ENCODE measurements at regions not wholly inside any gene's neighbourhood (a gene's known extent, or its start where the extent isn't known, plus 50 kb on each side); places are given as distances from the start of the nearest gene placed in this dataset.
A peak's percentile ranks its signal among the peaks of the same experiment; 100 is the strongest.

DNA sequence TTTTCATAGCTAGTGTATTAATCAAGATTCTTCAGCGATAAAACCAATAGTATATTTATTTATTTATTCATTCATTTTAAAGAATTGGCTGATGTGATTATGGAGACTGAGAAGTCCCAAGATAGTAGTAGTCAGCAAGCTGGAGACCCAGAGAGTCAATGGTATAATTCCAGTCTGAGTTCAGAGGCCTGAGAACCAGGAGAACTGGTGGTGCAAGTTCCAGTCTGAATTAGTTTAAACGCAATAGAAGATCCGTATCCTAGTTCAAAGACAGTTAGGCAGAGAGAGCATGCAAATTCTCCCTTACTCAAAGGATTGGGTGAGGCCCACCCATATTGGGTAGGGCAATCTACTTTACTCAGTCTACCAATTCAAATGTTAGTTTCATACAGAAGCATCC lies 364.2 kb upstream of the RPS23 start:
- no peaks in the 10 kb centered on the region for H3K36me3 ChIP-seq (ENCODE audit: low read depth)

DNA sequence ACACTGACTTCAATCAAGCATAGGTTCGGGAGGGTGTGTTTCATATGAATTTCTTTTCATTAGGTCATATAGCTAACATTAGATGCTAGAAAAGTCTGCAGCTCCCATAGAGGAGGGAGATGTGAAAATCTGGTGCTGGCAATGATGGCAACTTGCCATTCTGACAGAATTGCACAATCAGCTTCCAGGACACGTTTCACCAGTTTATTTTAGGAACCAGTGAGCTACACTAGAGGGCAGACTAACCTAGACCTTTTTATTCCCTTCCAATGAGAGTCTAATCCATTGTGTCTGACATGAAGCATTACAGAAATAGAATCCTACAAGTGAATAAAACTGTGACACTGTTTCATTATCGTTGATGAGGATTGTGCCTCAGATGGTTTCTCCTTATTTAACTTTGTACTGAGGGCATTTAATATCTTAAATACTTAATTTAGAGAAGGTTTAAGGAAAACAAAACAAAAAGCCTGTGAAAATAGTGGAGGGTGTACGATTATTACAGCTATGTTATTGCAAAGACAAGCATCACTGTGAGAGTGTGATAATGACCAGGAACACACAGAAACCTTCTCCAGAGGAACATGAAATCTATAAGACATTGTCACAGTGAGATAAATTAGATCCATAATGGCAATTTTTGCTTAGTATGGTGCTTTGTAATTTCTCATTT lies 363.3 kb upstream of the RPS23 start:
- Histone ChIP-seq H3K27me3 (ENCODE audit: insufficient read depth, poor library complexity, severe bottlenecking) (no peaks in the 10 kb centered on the region), H3K36me3 (ENCODE audit: low read depth) (no peaks in the 10 kb centered on the region), H3K4me1 (ENCODE audit: insufficient read depth, poor library complexity, severe bottlenecking) (no peaks in the 10 kb centered on the region), H3K27ac (ENCODE audit: poor library complexity, severe bottlenecking) (no peak overlapping the region), H3K9me3 (ENCODE audit: severe bottlenecking) (no peaks in the 10 kb centered on the region), H3K4me3 (ENCODE audit: severe bottlenecking) (no peak overlapping the region)
- TF ChIP-seq, protein P1, sequence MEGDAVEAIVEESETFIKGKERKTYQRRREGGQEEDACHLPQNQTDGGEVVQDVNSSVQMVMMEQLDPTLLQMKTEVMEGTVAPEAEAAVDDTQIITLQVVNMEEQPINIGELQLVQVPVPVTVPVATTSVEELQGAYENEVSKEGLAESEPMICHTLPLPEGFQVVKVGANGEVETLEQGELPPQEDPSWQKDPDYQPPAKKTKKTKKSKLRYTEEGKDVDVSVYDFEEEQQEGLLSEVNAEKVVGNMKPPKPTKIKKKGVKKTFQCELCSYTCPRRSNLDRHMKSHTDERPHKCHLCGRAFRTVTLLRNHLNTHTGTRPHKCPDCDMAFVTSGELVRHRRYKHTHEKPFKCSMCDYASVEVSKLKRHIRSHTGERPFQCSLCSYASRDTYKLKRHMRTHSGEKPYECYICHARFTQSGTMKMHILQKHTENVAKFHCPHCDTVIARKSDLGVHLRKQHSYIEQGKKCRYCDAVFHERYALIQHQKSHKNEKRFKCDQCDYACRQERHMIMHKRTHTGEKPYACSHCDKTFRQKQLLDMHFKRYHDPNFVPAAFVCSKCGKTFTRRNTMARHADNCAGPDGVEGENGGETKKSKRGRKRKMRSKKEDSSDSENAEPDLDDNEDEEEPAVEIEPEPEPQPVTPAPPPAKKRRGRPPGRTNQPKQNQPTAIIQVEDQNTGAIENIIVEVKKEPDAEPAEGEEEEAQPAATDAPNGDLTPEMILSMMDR (IDR thresholded peaks at IDR 0.05; ENCODE audit: poor library complexity, severe bottlenecking), result peak; percentile 96
- peak; percentile 93 for ATAC-seq (ENCODE audit: low read depth)
- DNase-seq (ENCODE audit: low spot score), result no peak

More for the DNA sequence above, 364.2 kb upstream of the RPS23 start:
- no peaks in the 10 kb centered on the region for H3K4me1 ChIP-seq (ENCODE audit: insufficient read depth, poor library complexity, severe bottlenecking)
- no peak for DNase-seq (ENCODE audit: low spot score)
- ATAC-seq (ENCODE audit: low read depth), result no peak
- TF ChIP-seq, protein P1 (IDR thresholded peaks at IDR 0.05; ENCODE audit: poor library complexity, severe bottlenecking), result no peak
- no peaks in the 10 kb centered on the region for H3K27me3 ChIP-seq (ENCODE audit: insufficient read depth, poor library complexity, severe bottlenecking)
- H3K4me3 ChIP-seq (ENCODE audit: severe bottlenecking), result no peak overlapping the region
- H3K27ac ChIP-seq (ENCODE audit: poor library complexity, severe bottlenecking), result no peak overlapping the region
- no peaks in the 10 kb centered on the region for H3K9me3 ChIP-seq (ENCODE audit: severe bottlenecking)

- no peak overlapping the region for H3K27ac ChIP-seq (ENCODE audit: poor library complexity, severe bottlenecking)
- H3K4me3 ChIP-seq (ENCODE audit: severe bottlenecking), result no peak overlapping the region
- TF ChIP-seq, protein P1 (IDR thresholded peaks at IDR 0.05; ENCODE audit: poor library complexity, severe bottlenecking), result no peak
- H3K27me3 ChIP-seq (ENCODE audit: insufficient read depth, poor library complexity, severe bottlenecking), result no peaks in the 10 kb centered on the region
- no peaks in the 10 kb centered on the region for H3K9me3 ChIP-seq (ENCODE audit: severe bottlenecking)
- ATAC-seq (ENCODE audit: low read depth), result 0 out of 3 replicates have a peak, but pooled peaks have one; percentile 30
- H3K4me1 ChIP-seq (ENCODE audit: insufficient read depth, poor library complexity, severe bottlenecking), result peaks cover 3% of the 10 kb centered on the region
- DNase-seq (ENCODE audit: low spot score), result no peak
- H3K36me3 ChIP-seq (ENCODE audit: low read depth), result no peaks in the 10 kb centered on the region
Observed at GRCh38 chr5:82640916-82641315, 362.8 kb upstream of the RPS23 start.

DNA sequence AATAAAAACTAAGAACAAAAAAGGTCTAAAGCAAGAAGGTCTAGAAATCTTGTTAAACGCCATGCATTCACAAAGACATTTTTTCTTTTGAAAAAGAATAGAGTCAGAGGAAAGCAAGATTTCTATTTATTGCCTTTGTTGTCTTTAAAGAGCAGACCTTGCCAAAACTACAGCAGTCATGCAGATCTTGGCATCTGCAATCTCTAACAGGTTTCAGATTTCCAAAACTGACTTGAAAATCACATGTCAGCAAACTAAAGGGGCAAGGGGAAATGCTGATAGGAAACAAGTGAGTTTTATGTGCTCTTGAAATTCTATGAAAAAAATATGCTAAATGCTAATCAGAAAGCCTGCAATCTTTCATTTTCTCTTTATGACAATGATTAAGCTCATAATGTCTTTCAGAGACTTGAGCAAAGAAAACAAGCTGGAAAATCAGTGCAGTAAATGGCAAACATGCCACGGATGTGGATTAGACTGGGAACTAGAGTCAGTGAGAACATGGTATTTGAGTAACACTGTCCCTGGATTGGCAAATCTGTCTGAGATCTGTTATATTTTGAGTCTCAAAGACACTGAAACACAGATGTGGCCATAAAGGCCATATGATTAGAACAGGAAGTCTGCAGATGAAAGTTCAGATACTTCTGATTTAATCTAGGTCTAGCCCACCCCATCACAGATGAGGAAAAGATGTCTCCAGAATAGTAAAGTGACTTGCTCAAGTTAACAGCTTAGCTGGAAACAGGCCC lies 361.4 kb upstream of the RPS23 start:
- TF ChIP-seq, protein P1 (IDR thresholded peaks at IDR 0.05; ENCODE audit: poor library complexity, severe bottlenecking), result no peak
- Histone ChIP-seq H3K9me3 (ENCODE audit: severe bottlenecking) (no peaks in the 10 kb centered on the region), H3K4me3 (ENCODE audit: severe bottlenecking) (no peak overlapping the region), H3K27ac (ENCODE audit: poor library complexity, severe bottlenecking) (no peak overlapping the region), H3K27me3 (ENCODE audit: insufficient read depth, poor library complexity, severe bottlenecking) (no peaks in the 10 kb centered on the region), H3K36me3 (ENCODE audit: low read depth) (no peaks in the 10 kb centered on the region), H3K4me1 (ENCODE audit: insufficient read depth, poor library complexity, severe bottlenecking) (peaks cover 13% of the 10 kb centered on the region)
- ATAC-seq (ENCODE audit: low read depth) (no peak), DNase-seq (ENCODE audit: low spot score) (no peak)

GRCh38 chr5:82636591-82636990 lies 358.4 kb upstream of the RPS23 start:
- Histone ChIP-seq H3K36me3 (ENCODE audit: low read depth) (no peaks in the 10 kb centered on the region), H3K27ac (ENCODE audit: poor library complexity, severe bottlenecking) (no peak overlapping the region), H3K4me3 (ENCODE audit: severe bottlenecking) (no peak overlapping the region), H3K4me1 (ENCODE audit: insufficient read depth, poor library complexity, severe bottlenecking) (peaks cover 17% of the 10 kb centered on the region), H3K27me3 (ENCODE audit: insufficient read depth, poor library complexity, severe bottlenecking) (no peaks in the 10 kb centered on the region), H3K9me3 (ENCODE audit: severe bottlenecking) (no peaks in the 10 kb centered on the region)
- TF ChIP-seq, protein P1 (IDR thresholded peaks at IDR 0.05; ENCODE audit: poor library complexity, severe bottlenecking), result no peak
- DNase-seq (ENCODE audit: low spot score) (no peak), ATAC-seq (ENCODE audit: low read depth) (no peak)

Data from RWPE2 (cell line).